Muscle of leg (tissue), 3 donors: ENCODE measurements at regions not wholly inside any gene's neighbourhood (a gene's known extent, or its start where the extent isn't known, plus 50 kb on each side); places are given as distances from the start of the nearest gene placed in this dataset.

Experiments
- DNase-seq: peaks from one replicate; pipeline ENCODE4 v3.0.0; 2013
- H3K27ac ChIP-seq: one replicate; pipeline ENCODE4 v1.5.1; 2013; ENCODE audit warnings: mild to moderate bottlenecking, low read length, control low read depth
- H3K27me3 ChIP-seq: one replicate; pipeline ENCODE4 v1.6.1; 2013; ENCODE audit warnings: low read length; ENCODE audit not compliant: control insufficient read depth, insufficient read depth
- H3K36me3 ChIP-seq: one replicate; pipeline ENCODE4 v1.6.1; 2013; ENCODE audit warnings: low read length; ENCODE audit not compliant: control insufficient read depth, insufficient read depth
- H3K4me1 ChIP-seq: one replicate; pipeline ENCODE4 v1.6.1; 2013; ENCODE audit warnings: low read length; ENCODE audit not compliant: control insufficient read depth, insufficient read depth
- H3K4me3 ChIP-seq: one replicate; pipeline ENCODE4 v1.5.1; 2013; ENCODE audit warnings: low read length, control low read depth
- H3K9me3 ChIP-seq: replicated peaks from 2 replicates; pipeline ENCODE4 v1.6.1; 2013; ENCODE audit warnings: low read depth, low read length; ENCODE audit not compliant: control insufficient read depth
- WGBS: methylation state at CpG from one replicate; pipeline ENCODE4 v1.1.5; 2013; ENCODE audit warnings: missing lambda C conversion rate; ENCODE audit not compliant: insufficient coverage; 5-methylcytosine and 5-hydroxymethylcytosine counted together

DNA sequence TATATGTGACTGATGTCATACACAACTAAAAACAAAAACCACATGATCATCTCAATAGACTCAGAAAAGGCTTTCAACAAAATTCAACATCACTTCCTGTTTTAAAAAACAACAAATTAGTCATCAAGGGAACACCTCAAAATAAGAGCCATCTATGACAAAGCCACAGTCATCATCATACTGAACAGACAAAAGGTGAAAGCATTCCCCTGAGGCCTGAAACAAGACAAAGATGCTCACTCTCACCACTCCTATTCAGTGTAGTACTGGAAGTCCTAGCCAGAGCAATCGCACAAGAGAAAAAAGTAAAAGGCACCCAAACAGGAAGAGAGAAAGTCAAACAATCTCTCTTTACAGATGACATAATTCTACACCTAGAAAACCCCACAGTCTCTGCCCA lies 893.5 kb upstream of the EDIL3 start:
- Histone ChIP-seq H3K27me3 (no peaks in the 10 kb centered on the region), H3K9me3 (no peaks in the 10 kb centered on the region), H3K4me3 (no peak overlapping the region), H3K36me3 (no peaks in the 10 kb centered on the region), H3K27ac (no peak overlapping the region), H3K4me1 (no peaks in the 10 kb centered on the region)
- no CpG with 5 or more reads among the region's 1 CpG for WGBS
- DNase-seq = no peak

DNA sequence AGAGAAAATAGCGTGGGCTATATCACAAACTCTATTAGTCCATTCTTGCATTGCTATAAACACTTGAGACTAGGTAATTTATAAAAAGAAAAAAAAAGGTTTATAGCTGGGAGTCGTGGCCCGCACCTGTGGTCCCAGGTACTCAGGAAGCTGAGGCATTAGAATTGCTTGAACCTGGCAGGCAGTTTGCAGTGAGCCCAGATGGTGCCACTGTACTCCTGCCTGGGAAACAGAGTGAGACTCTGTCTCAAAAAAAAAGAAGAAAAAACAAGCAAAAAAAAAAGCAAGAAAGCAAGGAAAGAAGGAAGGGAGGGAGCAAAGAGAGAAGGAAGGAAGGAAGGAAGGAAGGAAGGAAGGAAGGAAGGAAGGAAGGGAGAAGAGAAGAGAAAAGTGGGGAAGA lies 904.2 kb upstream of the EDIL3 start:
- no peak for DNase-seq
- Histone ChIP-seq H3K4me1 (no peaks in the 10 kb centered on the region), H3K36me3 (no peaks in the 10 kb centered on the region), H3K4me3 (no peak overlapping the region), H3K27me3 (no peaks in the 10 kb centered on the region), H3K27ac (no peak overlapping the region), H3K9me3 (no peaks in the 10 kb centered on the region)
- WGBS = no CpG with 5 or more reads among the region's 3 CpGs

DNA sequence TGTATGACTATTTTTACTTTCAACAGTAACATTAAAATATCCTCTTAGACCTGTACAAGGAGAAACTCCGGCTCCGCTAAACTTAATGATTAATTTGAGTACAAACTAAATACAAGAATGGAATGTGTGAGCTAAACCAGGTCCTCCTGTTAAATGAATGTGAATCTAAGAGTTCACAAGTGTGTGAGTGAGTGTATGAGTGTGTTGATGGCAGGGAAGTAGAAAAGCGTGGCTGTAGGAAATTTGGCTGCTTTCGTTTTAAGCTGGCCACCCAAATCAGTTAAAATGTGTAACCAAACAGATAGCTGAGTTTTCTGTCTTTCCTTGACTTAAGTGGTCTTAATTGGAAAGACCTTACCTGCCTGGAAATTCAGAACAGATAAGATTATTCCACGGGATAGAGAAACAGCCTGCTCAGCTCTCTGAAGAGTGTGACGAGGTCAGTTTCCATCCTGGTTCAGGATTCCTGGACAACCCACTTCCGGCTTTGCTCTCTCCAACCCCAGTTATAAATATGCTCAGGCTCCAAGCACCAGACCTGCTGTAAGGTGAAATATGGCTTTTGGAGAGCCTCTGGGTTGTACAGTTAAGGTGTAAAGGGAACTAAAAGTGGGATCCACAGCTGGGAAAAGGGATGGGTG lies 908.6 kb upstream of the EDIL3 start:
- H3K27ac ChIP-seq = no peak overlapping the region
- H3K4me3 ChIP-seq = no peak overlapping the region
- H3K36me3 ChIP-seq = no peaks in the 10 kb centered on the region
- H3K9me3 ChIP-seq = no peaks in the 10 kb centered on the region
- H3K4me1 ChIP-seq = no peaks in the 10 kb centered on the region
- peak; percentile 5 for DNase-seq
- H3K27me3 ChIP-seq = no peaks in the 10 kb centered on the region
- WGBS = 20% methylated on average over 1 of the region's 7 CpGs

GRCh38 chr5:85304524-85304923 lies 919.8 kb upstream of the EDIL3 start:
- Histone ChIP-seq H3K27ac (no peak overlapping the region), H3K4me1 (no peaks in the 10 kb centered on the region), H3K9me3 (no peaks in the 10 kb centered on the region), H3K36me3 (no peaks in the 10 kb centered on the region), H3K27me3 (no peaks in the 10 kb centered on the region), H3K4me3 (no peak overlapping the region)
- WGBS = no CpG with 5 or more reads among the region's 2 CpGs
- no peak for DNase-seq

- Histone ChIP-seq H3K4me1 (no peaks in the 10 kb centered on the region), H3K27me3 (no peaks in the 10 kb centered on the region), H3K27ac (no peak overlapping the region), H3K36me3 (no peaks in the 10 kb centered on the region), H3K4me3 (no peak overlapping the region), H3K9me3 (no peaks in the 10 kb centered on the region)
- no peak for DNase-seq
- no CpG with 5 or more reads among the region's 3 CpGs for WGBS
These were observed 921.1 kb upstream of the EDIL3 start for GRCh38 chr5:85305766-85306165.

- Histone ChIP-seq H3K36me3 (no peaks in the 10 kb centered on the region), H3K9me3 (no peaks in the 10 kb centered on the region), H3K27me3 (no peaks in the 10 kb centered on the region), H3K27ac (no peak overlapping the region), H3K4me3 (no peak overlapping the region), H3K4me1 (no peaks in the 10 kb centered on the region)
- WGBS = 81% methylated on average over 7 of the region's 7 CpGs
- no peak for DNase-seq
These were observed 926.9 kb upstream of the EDIL3 start for GRCh38 chr5:85311536-85311935.

DNA sequence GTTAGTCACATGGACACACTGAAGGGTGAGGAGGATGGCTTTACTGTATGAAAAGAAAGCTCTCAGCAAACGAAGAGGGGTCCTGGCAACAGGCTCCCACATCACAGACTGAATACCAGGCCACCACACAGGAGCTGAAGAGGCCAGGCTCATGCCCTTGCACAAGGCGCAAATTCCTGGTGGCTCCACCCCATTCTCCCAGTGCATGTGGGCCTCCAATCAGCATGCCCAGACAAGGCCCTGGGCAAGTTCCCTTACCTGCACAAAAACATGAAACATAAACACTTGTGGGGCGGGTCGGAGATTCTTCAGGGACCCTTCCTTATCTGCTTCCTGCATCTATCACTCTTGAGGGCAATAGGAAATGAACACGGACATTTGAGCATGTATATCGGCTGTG lies 935.8 kb upstream of the EDIL3 start:
- H3K27ac ChIP-seq = no peak overlapping the region
- H3K4me1 ChIP-seq = no peaks in the 10 kb centered on the region
- H3K27me3 ChIP-seq = no peaks in the 10 kb centered on the region
- 59% methylated on average over 2 of the region's 6 CpGs for WGBS
- DNase-seq = no peak
- no peaks in the 10 kb centered on the region for H3K36me3 ChIP-seq
- no peaks in the 10 kb centered on the region for H3K9me3 ChIP-seq
- no peak overlapping the region for H3K4me3 ChIP-seq

DNA sequence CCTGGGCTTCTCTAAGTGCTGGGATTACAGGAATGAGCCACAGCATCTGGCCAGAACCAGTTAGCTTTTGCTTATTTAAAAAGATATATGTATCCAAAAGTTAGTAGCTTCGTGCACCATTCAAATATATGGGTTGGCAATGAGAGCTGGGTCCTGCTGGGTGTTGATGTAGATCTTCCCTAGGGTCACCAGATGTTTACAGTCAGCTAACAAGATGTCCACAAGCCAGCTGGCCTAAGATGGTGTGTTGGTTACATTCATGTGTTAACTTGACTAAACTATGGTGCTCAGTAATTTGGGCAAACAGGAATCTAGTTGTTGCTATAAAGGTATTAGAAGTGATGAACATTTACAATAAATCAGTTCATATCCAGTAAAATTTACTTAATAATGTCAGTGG lies 948.6 kb upstream of the EDIL3 start:
- WGBS = no CpG with 5 or more reads among the region's 1 CpG
- Histone ChIP-seq H3K9me3 (no peaks in the 10 kb centered on the region), H3K27ac (no peak overlapping the region), H3K27me3 (no peaks in the 10 kb centered on the region), H3K36me3 (no peaks in the 10 kb centered on the region), H3K4me3 (no peak overlapping the region), H3K4me1 (no peaks in the 10 kb centered on the region)
- no peak for DNase-seq

DNA sequence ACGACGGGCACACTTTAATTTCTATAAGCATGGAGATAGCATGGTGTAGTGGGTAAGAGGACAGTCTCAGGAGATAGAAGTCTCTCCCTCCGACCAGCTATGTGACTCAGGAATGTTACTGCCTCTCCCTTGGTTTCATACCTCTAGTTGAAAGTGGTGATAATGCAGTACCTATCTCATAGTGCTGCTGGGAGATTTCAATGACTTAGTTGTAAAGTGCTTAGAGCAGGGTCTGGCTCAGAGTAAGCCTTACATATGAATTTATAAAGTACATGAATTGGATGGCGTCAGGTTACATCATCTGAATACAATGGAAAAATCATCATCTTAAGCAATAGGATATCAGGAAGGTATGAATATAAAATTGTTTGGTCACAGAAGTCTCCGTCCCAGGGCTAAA lies 952.8 kb upstream of the EDIL3 start:
- Histone ChIP-seq H3K36me3 (no peaks in the 10 kb centered on the region), H3K4me1 (no peaks in the 10 kb centered on the region), H3K27me3 (no peaks in the 10 kb centered on the region), H3K4me3 (no peak overlapping the region), H3K9me3 (no peaks in the 10 kb centered on the region), H3K27ac (no peak overlapping the region)
- no peak for DNase-seq
- WGBS = no CpG with 5 or more reads among the region's 5 CpGs

DNA sequence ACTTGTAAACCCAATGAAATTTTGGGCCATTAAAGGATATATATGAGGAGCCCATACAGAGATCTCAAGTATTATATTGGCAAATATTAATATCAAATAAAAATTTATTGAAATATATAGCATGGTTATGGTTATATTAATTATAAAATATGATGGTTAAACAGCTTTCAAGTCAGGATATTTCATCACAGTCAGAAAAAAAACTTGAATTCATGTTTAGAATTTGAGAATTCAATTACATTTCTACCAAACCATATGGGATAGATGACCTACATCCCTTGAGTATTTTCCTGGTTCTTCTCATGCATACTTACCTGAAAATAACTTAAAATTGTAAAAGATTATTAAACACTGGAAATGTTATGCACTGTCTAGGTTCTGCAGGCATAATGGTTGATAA lies 956.1 kb upstream of the EDIL3 start:
- Histone ChIP-seq H3K27ac (no peak overlapping the region), H3K4me1 (no peaks in the 10 kb centered on the region), H3K27me3 (no peaks in the 10 kb centered on the region), H3K36me3 (no peaks in the 10 kb centered on the region), H3K9me3 (no peaks in the 10 kb centered on the region), H3K4me3 (no peak overlapping the region)
- no peak for DNase-seq

DNA sequence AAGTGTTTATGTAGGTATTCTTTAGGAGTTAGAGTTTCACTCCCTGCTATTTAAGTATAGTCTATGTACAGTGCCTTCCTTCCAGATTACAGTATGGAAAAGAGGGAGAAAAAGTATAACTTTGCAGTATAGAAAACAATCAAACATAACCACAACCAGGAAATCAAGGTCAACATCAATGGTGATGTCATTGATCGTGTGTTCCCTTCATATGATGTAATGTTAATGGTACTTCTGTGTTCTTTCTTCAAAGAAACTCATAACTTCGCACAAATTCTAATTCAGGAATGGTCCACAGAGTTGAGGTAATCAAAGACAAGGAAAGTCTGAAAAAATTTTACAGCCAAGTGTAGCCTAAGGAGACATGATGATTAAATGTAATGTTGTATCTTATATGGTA lies 961.1 kb upstream of the EDIL3 start:
- Histone ChIP-seq H3K27ac (no peak overlapping the region), H3K4me3 (no peak overlapping the region), H3K4me1 (no peaks in the 10 kb centered on the region), H3K9me3 (no peaks in the 10 kb centered on the region), H3K27me3 (no peaks in the 10 kb centered on the region), H3K36me3 (no peaks in the 10 kb centered on the region)
- WGBS = no CpG with 5 or more reads among the region's 2 CpGs
- DNase-seq = no peak
